Activated CD8-positive, alpha-beta memory T cell treated with anti-CD3 and anti-CD28 coated beads, Interleukin-2, amount 50 U/mL, for 48 hours (primary cell): ENCODE measurements at regions not wholly inside any gene's neighbourhood (a gene's known extent, or its start where the extent isn't known, plus 50 kb on each side); places are given as distances from the start of the nearest gene placed in this dataset.
"Not testable (repeated sequence)": the region's sequence is repeated elsewhere in the genome, so short reads cannot be mapped to it uniquely, and the experiment has no call there.

Experiments used
- DNase-seq: peaks from one replicate; pipeline ENCODE4 v3.0.0-alpha.2; 2020

DNA sequence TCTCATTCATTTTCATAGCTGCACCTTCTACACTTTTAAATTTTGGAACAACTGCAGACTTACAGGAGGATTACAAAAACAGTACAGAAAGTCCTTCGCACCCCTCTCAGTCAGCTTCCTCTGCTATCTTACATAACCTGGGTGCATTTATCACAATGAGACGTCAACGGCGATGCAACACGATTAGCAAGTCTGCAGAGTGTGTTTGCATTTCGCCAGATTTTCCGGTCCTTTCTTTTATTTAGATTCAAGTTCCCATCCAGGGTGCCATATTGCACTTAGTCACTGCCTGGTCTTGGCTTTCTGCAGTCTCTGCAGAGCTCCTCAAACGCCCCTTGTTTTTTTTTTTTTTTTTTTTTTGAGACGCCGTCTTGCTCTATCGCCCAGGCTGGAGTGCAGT lies 85.9 kb downstream of the ASMT start:
- no peak for DNase-seq

DNA sequence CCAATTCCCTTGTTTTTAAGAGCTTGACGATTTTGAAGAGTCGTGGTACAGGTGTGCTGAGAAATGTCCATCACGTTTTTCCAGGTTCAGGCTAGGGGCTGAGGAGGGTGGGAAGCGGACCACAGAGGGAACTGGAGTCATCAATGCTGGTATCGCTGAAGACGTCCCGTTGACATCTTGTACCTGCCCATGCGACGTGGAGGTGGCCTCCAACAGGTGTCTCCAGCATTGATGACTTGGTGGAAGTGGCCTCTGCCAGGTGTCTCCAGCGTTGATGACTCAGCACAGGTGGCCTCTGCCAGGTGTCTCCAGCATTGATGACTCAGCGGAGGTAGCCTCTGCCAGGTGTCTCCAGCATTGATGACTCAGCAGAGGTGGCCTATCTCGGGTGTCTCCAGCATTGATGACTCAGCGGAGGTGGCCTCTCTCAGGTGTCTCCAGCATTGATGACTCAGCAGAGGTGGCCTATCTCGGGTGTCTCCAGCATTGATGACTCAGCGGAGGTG lies 86.6 kb downstream of the ASMT start:
- DNase-seq, result not testable (repeated sequence)

GRCh38 chrX:1702142-1702541 lies 87.3 kb downstream of the ASMT start:
- DNase-seq, result not testable (repeated sequence)

- DNase-seq, result not testable (repeated sequence)
Observed at GRCh38 chrX:1702557-1702956, 87.7 kb downstream of the ASMT start.

- DNase-seq, result peak; percentile 18
Observed at GRCh38 chrX:1709277-1709676, 94.4 kb downstream of the ASMT start.

DNA sequence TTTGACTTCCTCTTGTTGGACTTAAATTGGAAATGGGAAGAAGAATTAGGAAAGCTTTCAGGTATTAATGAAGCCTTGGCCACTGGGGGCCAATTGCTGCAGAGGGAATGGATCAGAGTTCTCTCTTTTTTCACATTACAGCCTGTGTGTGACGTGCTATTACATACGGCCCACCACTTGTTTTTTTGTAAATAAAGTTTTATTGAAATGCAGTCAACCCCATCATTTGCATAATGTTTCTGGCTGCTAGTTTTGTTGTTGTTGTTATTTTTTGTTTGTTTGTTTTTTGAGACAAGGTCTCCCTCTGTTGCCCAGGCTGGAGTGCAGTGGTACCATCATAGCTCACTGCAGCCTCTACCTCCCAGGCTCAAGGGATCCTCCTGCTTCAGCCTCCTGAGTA lies 98.4 kb downstream of the ASMT start:
- DNase-seq, result peak; percentile 7

DNA sequence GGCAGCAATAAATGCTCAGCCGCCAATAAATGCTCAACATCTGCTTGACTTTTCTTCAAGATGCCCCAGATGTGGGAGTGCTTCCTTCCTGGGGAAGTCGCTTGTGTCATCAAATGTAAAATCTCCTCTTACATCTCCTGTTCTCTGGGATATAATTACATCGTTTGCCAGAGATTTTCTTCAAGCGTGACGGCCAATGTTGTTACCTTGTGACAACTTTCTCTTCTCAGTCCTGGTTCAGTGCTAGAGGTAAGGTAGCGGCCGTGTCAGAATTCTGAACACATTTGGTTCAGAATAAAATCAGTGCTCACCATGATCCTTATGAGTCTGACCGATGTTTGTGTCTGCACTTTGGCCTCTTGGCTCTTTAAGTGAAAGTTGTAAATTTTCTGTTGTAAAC lies 102.5 kb downstream of the ASMT start:
- peak; percentile 17 for DNase-seq

- peak; percentile 8 for DNase-seq
Observed at GRCh38 chrX:1719270-1719669, 104.4 kb downstream of the ASMT start.

DNA sequence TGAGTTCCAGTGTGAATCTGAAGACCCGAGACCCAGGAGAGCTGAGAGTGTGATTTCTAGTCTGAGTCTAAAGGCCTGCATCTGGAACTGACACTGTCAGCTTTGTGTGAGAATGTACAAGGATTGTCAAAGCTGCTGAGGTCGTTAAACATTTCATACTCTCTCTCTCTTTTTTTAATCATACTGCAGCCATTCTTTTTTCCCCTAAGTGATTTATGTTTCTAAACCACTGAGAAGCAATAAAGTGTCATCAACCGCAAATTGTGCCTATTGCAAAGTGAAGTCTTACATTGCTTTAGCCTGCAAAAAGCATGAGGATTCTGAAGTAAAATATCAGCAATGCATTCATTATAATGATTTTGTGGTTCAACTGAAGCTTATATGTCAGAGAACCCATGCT lies 106.0 kb downstream of the ASMT start:
- DNase-seq, result no peak

GRCh38 chrX:1725472-1725871 lies 110.6 kb downstream of the ASMT start:
- DNase-seq, result peak; percentile 12

DNA sequence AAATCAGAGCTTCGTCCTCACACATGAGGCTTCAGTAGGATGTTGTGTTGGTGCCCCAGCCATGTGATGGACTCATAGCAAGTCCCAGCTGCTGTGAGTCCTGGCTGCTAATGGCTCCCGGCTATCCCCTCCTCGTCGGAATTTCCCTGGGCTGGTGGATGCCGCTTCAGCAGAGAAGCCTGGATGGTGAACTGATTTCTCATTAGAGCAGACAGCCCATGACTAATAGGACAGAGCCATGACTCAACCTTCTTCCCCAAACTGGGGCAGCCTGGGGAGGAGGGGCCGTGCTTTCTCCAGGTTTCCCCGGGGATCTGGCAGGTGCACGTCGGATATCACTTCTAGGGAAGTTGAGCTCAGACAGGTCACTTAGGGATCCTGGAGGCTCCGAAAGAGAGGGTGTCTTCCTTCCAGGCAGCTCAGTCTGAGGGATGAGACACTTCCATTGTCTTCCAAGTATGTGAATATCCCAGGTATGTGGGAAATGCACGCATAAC lies 112.7 kb downstream of the ASMT start:
- peak; percentile 42 for DNase-seq

- no peak for DNase-seq
Observed at GRCh38 chrX:1734806-1735205, 119.9 kb downstream of the ASMT start.

GRCh38 chrX:1741816-1742394 lies 127.0 kb downstream of the ASMT start:
- DNase-seq, result no peak

DNA sequence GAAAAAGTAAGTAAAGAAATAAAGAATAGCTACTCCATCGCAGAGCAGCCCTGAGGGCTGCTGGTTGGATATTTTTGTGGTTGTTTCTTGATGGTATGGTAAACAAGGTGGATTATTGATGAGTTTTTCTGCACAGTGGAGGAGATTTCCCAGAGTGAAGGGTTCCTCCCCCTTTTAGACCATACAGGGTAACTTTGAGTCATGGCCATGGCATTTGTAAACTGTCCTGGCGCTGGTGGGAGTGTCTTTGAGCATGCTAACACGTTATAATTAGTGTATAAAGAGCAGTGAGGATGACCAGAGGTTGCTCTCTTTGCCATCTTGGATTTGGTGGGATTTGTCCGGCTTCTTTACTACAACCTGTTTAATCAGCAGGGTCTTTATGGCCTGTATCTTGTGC lies 128.2 kb downstream of the ASMT start:
- no peak for DNase-seq

DNA sequence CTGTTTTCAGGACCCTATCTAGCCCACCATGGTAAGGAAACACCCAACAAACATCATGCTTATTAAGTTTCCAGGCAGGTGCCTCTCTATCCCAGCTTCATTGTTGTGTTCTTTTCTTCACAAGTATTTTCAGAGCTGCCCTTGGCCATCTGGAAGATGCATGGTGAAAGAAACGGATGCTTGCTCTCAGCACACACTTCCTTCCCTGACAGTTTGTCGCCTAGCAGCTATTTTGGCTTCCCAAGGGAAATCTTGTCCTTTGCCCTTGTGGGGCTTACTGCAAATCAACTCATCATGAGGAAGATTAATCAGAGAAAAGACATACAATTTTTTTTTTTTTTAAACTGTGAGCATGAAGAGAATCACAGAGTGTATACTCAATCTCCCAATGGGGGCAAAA lies 128.8 kb downstream of the ASMT start:
- DNase-seq, result no peak

DNA sequence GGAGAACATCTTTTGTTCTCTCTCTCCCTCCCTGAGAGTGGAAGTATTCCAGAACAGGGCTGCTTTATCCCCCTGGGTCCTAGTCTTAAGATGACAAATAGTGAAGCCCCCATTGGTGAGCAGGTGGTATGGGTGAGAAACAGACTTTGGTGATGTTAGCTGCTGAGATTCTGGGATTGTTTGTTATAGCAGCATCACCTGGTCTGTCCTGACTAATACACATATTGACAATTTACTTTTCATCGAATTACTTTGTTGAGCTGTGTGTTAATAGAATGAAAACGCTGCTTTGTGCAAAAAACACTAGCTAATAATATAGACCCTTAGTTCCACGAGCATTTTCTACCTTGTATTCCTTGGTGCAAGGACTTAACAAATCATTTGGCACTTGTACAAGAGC lies 133.5 kb downstream of the ASMT start:
- no peak for DNase-seq

GRCh38 chrX:1749499-1749898 lies 134.6 kb downstream of the ASMT start:
- no peak for DNase-seq

DNA sequence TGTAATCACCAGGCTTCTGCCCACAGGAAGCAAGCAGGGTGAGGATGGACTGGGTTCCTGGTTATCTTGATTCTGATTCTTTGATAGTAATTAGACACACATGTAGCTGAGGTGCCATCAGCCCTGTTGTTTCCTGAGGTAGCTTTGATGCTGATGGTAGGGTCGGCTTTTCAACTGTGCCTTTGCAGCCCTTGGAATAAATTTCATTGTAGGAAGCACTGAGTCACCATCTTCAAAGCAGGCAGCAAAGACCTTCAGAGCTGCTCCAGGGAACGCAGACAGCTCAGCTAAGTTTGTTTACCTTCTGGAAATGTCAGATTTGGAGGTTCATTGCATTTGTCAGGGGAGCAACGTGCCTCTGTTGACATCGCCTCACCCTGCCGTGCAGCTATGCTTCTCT lies 135.4 kb downstream of the ASMT start:
- no peak for DNase-seq

- no peak for DNase-seq
Observed at GRCh38 chrX:1751781-1752180, 136.9 kb downstream of the ASMT start.

- DNase-seq, result not testable (repeated sequence)
Observed at GRCh38 chrX:1752799-1753198, 137.9 kb downstream of the ASMT start.

DNA sequence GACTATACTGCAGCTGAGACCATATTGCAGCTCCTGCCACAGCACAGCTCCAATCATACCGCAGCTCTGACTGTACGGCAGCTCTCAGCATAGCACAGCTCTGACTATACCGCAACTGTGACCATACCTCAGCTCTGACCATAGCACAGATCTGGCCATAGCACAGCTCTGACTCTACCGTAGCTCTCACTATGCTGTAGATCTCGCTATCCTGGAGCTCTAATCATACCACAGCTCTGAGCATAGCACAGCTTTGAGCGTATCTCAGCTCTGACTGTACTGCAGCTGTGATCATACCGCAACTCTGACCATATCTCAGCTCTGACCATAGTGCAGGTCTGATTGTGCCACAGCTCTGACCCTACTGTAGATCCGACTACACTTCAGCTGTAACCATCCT lies 139.2 kb downstream of the ASMT start:
- DNase-seq, result no peak

DNA sequence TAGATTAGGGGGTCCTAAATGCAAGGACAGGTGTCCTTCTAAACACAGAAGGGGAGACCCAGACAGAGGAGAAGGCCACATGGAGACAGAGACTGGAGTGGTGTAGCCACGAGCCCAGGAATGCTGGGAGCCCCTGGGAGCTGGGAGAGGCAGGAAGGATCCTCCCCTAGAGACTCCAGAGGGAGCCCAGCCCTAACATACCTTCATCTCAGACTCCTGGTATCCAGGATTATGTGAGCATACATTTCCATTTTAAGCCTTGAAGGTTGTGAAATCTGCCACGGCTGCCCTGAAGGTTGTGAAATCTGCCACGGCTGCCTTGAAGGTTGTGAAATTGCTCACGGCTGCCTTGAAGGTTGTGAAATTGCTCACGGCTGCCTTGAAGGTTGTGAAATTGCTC lies 148.4 kb downstream of the ASMT start:
- no peak for DNase-seq

DNA sequence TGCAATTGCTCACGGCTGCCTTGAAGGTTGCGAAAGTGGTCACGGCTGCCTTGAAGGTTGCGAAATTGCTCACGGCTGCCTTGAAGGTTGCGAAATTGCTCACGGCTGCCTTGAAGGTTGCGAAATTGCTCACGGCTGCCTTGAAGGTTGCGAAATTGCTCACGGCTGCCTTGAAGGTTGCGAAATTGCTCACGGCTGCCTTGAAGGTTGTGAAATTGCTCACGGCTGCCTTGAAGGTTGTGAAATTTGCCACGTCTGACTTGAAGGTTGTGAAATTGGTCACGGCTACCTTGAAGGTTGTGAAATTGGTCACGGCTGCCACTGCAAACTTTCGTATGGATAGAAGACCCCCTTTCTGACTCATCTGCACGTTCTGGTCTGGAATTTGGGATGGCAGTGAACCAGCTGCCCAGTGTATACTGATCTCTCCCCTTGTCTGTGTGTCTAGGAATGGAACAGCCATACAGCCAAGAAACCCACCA lies 150.1 kb downstream of the ASMT start:
- not testable (repeated sequence) for DNase-seq

GRCh38 chrX:1767026-1767425 lies 152.2 kb downstream of the ASMT start:
- DNase-seq, result no peak

DNA sequence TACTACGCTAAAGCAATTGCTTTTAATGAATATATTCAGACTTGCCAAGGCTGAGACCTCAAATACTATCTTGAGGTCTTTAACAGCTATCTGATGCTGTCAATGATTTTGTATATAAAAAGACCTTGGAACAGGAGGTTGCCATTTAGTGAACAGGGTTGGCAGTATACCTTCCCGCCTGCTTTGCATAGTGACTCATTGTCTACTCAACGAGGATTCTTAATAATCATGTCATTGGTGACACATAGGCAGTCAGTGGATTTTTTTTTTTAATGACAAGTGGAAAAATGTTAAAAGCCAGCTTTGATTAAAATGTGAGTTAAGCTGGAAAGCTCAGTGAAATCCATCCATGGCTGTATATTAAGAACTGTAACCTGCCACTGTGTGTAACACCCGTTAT lies 164.0 kb downstream of the ASMT start:
- DNase-seq, result no peak
